Left renal cortex interstitium (tissue), 4 donors: ENCODE measurements at regions not wholly inside any gene's neighbourhood (a gene's known extent, or its start where the extent isn't known, plus 50 kb on each side); places are given as distances from the start of the nearest gene placed in this dataset.

Experiments used
- DNase-seq, 4 donors: peaks; one replicate each; pipeline ENCODE4 v3.0.0-alpha.2; 2013; ENCODE audit warnings: low read depth in 4 of 4, low spot score in 2 of 4, missing footprints in 1 of 4

DNA sequence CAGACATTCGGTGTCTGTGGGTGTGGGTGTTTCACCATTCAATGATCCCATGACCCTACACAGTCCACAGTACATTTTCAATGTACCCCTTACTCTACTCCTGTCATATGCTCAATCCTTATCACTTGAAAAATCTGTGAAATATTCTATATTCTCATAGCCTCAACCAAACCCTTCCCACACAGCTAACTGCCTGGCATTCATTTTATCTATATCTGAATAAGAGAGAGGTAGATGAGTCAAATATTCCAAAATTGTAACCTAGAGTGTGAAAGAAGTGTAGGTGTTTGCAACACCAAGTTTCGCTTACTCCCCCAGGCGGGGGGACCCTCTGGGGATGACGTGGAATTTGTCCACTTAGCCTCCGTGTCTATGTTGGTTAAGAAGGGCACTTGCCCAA is 354.8 kb downstream of the ETS1 start:
- no peak for DNase-seq

DNA sequence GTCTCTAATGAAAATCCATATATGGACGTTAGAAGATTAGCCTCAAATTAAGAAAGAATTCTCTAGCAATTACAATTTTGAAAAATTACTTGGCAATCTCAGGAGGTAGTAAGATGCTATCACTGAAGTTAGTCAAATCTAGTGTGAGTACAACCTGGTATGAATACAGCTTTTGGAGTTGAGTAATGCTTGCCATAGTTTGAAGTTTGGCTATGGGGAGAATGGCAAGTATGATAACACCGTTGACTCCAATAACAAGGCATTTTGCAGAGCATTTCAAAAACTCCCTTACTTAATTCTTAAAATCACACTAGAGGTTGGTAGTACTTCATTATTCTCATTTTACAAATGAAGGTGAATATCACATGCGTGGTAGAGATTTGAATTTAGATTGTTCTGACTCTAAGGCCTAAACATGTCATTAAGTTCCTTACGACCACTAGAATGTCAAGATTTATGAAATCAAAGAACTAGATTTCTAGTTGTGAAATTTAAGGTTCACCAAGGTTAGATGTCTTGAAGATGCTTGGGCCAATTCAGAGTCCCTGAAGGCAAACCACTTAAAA is 355.4 kb downstream of the ETS1 start:
- no peak for DNase-seq

- DNase-seq: no peak
These were observed 359.9 kb downstream of the ETS1 start for GRCh38 chr11:128227466-128227865.

GRCh38 chr11:128226106-128226716 is 361.1 kb downstream of the ETS1 start:
- DNase-seq: no peak

GRCh38 chr11:128222245-128222884 is 365.0 kb downstream of the ETS1 start:
- no peak for DNase-seq

DNA sequence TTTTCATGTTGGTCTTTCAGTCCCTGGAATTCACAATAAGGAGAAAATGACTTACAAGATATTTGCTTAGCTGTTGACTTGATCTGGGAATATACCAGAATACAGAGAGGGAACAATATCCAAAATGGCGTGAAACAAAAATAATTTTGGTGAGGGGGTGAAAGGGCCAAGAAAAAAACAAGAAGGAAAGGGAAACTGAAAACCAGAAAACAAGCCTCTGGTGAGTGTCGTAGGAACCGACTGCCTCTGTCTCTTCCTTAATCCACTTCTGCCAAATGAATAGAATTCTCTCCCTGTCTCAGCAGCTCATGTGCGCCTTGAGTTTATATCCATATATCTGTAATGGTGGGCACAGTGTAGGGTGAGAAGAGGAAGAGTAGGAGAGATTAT is 367.6 kb downstream of the ETS1 start:
- DNase-seq: no peak

- DNase-seq: no peak
These were observed 371.2 kb downstream of the ETS1 start for GRCh38 chr11:128216198-128216597.

DNA sequence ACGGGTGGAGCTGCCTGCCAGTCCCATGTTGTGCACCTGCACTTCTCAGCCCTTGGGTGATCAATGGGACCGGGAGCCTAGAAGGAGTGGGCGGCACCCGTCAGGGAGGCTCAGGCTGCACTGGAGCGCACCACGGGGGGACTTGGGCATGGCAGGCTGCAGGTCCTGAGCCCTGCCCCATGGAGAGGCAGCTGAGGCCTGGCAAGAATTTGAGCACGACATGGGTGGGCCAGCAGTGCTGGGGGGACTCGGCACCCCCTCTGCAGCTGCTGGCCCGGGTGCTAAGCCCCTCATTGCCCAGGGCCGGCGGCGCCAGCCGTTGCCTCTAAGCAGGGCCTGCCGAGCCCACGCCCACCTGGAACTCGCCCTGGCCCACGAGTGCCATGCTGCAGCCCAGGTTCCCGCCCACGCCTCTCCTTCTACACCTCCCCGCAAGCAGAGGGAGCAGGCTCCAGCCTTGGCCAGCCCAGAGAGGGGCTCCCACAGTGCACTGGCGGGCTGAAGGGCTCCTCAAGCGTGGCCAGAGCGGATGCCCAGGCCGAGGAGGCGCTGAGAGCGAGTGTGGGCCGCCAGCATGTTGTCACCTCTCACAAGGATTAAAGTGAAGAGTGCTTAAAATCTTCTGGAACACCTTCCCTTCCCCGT is 372.0 kb downstream of the ETS1 start:
- DNase-seq: no peak

GRCh38 chr11:128214263-128214662 is 373.1 kb downstream of the ETS1 start:
- no peak for DNase-seq

DNA sequence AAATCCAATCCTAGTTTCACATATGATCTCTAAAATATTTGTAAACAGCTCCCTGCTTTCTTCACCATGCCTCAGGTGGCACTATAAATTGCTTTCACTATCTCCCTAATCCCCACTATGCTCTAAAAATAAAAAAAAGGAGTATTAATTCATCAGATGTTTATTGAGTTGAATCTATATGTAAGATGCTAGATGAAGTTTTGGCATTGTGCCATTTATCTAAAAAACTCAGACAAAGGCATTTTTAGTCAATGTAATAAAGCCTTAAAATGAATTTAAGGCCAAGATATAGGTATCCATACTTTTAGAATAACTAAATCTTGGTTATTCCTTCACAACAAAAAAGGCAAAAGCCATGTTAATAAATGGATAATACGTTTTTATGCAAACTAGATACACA is 373.9 kb downstream of the ETS1 start:
- no peak for DNase-seq

- no peak for DNase-seq
These were observed 375.0 kb downstream of the ETS1 start for GRCh38 chr11:128212324-128212723.

GRCh38 chr11:128210148-128210940 is 377.0 kb downstream of the ETS1 start:
- DNase-seq: peak in 3 of 4 donors; percentile 47 to 65 (median 63)

DNA sequence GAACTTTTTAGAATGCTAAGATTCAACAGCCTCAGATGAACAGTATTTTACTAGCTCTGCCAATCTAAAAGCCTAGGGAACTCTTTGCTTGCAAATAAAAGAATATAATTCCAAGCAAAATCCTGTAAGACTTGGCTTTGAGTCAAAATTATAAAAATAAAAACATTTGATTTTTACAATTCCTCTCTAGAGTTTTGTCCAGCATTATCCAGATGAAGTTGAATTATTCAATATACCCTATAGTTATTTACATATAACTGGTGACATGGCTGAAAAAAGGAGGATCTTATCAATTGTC is 378.3 kb downstream of the ETS1 start:
- no peak for DNase-seq

DNA sequence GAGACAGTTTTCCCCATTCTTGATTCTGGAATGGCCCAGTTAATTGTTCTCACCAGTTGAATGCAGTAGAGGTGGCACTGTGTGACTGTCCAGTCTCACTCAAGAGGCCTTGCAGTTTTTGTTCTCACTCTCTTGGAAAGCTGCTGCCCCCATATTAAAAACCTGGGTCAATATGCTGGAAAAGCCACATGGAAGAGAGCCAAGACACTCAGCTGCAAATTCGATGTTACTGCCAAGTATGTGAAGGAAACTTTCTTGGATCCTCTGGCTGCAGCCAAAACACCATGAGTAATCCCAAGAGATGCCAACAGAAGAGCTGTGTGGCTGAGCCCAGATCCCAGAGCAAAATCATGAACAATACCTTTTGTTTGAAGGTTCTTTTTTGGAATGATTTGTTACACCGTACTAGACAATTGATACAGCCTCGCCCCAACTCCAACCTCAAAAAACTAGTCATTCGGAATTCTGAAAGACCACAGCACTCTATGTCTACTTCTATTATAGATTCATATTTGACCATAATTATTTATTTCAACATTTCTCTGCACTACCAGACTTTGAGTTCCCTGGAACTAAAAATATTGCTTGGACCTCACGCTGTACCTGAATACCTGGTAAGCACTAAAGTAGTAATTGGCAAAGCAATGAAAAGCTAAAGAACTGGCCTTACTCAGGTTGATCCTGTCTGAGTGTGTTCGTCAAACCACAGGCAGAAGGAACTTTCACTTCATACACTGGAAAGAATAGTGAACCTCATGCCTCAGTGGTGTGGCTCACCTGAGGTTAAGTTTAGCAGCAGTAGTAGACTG is 378.8 kb downstream of the ETS1 start:
- no peak for DNase-seq

- DNase-seq: no peak
These were observed 379.5 kb downstream of the ETS1 start for GRCh38 chr11:128207861-128208321.

GRCh38 chr11:128206461-128206860 is 380.9 kb downstream of the ETS1 start:
- DNase-seq: no peak

DNA sequence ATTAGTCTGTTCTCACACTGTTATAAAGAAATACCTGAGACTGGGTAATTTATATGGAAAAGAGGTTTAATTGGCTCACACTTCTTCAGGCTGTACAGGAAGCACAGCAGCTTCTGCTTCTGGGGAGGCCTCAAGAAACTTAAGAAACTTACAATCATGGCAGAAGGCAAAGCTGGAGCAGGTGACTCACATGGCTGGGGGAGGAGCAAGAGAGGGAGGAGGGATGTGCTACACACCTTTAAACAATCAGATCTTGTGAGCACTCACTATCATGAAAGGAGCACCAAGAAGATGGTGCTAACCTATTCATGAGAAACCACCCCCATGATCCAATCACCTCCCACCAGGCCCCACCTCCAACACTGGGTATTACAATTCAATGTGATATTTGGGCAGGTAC is 381.6 kb downstream of the ETS1 start:
- DNase-seq: no peak

GRCh38 chr11:128204898-128205297 is 382.5 kb downstream of the ETS1 start:
- no peak for DNase-seq

DNA sequence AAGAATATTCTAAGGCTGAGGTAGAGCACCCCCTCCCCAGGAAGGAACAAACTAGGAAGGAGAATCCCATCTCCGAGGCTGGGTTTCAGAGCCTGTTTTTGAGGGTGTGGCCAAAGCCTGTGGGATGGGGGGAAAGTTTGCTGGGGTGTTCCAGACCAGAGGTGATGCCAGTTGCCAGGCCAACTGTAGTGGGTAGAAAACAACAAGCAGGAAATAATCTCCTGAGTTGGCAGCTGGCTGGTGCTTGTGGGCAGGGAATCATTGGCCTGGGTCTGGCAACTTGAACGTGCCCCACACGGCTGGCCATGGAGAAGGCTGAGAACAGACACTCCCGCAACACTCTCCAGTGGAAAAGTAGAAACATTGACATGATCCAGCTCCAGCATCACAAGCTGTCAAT is 385.6 kb downstream of the ETS1 start:
- no peak for DNase-seq

- DNase-seq: no peak
These were observed 386.3 kb downstream of the ETS1 start for GRCh38 chr11:128201009-128201408.
